GM18502 (cell line): ENCODE measurements at regions not wholly inside any gene's neighbourhood (a gene's known extent, or its start where the extent isn't known, plus 50 kb on each side); places are given as distances from the start of the nearest gene placed in this dataset.
"Not testable (repeated sequence)": the region's sequence is repeated elsewhere in the genome, so short reads cannot be mapped to it uniquely, and the experiment has no call there.

Source experiments
- ATAC-seq: cut with Tn5 transposase; IDR thresholded peaks from one replicate; pipeline ENCODE4 v1.9.1; 2021; ENCODE audit warnings: mild to moderate bottlenecking; ENCODE audit not compliant: unreplicated experiment, poor library complexity

GRCh38 chr13:109301276-109301675 is 485.1 kb downstream of the IRS2 start:
- ATAC-seq: no peak

- ATAC-seq: no peak
Observed at GRCh38 chr13:109297628-109298027, 488.8 kb downstream of the IRS2 start.

- ATAC-seq: no peak
Observed at GRCh38 chr13:109293166-109293565, 493.2 kb downstream of the IRS2 start.

DNA sequence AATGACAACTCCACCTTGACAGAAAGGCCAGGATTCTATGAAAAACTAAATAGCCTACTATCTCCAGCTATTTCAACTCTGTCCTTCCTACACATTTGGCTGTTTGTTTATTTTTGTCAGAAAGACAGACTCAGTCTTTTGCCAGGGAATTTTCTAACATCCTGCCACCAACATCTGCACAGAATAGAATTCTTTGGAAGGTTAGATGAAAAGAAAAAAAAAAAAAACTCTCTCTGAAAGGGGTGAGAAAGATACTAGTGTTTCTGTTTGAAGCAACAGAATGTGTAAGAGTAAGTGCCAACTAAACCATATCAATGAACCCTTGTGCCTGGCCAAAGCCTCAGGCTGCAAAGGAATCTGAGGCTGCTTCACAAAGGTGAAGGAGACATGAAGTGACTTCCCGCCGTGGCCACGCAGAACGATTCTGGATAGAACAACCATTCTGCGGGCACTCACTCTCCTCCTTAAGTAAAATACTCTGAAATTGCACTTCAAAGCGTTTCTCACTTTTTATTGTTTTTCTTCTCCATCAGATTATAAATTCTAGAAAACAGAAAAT is 498.2 kb downstream of the IRS2 start:
- no peak for ATAC-seq

DNA sequence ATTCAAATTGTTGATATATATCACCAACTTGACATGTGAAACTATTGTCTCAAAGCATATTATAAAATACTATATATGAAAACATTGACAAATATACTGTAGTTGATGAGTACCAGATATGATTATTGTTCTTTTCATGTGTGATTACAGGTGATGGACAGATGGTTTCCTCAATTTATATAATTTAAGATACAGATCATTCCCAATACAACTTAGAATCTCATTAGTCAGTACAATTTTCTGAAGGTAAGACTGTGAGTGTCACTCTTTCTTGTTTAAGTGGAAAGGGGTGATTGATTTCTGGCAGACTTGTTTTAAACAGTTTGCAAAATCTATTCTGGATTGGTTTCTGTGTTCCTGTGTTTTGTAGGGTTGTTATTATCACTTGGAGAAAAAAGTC is 498.8 kb downstream of the IRS2 start:
- ATAC-seq: no peak

- ATAC-seq: no peak
Observed at GRCh38 chr13:109285586-109285985, 500.8 kb downstream of the IRS2 start.

DNA sequence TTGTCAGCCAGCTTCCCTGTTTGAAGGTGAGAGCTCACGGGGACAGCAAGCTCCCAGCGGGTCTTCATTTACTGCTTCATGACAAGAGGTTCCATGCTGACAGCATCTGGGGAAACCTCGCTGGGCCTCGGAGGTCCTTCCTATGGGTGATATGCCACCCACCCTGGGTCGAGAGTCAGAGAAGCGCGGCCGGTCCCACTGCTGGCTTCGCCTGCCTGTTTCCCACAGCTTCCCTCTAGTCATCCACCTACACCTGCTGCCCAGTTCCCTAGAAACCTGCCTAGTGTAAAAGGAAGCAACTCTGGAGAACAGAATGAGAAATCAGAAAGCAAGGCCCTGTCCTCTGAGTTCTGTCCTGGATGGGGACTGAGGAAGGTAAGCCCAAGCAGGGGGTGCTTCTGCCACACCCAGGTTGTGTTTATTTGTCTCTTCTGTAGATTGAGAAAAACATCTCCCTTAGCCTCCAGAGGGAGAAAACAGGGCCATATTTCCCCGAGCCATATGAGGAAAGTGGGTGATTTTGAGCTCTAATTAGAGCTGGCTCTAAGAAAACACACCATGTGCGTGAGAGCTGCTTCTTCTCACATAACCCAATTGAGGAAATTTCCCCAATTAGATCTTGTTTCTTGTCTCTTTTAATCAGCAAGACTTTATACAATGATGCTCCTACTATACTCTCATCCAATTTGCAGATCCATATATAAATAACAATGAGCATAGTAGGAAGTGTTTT is 504.3 kb downstream of the IRS2 start:
- ATAC-seq: no peak

DNA sequence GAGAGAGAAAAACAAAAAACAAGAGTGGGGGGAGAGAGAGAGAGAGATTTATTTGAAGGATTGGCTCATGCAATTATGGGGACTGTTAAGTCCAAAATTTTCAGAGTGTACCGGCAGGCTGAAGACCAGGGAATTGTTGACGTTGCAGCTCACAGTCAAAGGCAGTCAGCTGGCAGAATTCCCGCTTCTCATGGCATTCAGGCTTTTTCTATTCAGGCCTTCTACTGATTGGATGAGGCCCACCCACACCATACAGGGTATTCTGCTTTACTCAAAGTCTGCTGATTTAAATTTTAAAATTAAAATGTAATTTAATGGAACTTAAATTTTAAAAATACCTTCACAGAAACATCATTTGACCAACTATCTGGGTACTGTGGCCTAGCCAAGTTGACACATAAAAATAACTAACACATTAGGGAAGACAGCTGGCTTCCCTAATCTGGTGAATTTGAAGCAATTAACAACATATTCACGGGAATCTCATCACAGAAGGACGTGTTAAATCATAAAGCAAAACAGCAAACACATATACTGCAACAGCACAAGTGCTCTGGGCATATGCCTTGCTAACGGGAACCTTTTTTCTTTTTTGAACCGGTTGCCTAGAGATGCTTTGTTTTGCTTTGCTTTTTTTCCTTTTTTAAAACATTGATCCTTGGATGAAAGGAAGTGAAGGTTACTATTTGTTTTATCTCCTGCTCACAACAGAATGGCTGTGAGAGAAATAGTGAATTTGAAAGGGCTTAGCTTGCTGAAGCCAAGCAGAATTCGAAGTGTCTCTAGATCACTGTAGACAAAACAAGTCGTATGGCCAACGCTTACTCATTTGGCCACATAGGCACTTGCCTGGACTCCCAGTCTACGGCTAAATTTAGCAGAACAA is 505.1 kb downstream of the IRS2 start:
- ATAC-seq: no peak

DNA sequence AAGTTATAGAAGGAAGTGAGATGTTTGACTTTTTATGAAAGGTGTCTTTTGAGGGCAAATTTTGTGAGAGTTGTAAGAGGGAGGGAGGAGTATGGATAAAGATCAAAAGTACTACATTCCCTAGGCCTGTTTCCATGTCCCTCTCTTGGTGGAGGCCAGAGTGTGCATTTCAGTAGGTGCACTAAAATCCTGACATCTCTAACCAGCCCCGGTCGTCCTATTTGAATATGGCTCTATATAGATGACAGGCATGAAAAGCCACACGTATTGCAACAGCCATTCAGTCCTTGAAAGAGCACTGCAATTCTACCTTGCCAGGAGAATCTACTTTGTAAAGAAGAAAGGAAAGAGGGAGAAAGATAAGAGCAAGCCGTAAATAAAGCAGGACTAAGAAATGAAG is 510.1 kb downstream of the IRS2 start:
- no peak for ATAC-seq

GRCh38 chr13:109275852-109276251 is 510.5 kb downstream of the IRS2 start:
- ATAC-seq: no peak

DNA sequence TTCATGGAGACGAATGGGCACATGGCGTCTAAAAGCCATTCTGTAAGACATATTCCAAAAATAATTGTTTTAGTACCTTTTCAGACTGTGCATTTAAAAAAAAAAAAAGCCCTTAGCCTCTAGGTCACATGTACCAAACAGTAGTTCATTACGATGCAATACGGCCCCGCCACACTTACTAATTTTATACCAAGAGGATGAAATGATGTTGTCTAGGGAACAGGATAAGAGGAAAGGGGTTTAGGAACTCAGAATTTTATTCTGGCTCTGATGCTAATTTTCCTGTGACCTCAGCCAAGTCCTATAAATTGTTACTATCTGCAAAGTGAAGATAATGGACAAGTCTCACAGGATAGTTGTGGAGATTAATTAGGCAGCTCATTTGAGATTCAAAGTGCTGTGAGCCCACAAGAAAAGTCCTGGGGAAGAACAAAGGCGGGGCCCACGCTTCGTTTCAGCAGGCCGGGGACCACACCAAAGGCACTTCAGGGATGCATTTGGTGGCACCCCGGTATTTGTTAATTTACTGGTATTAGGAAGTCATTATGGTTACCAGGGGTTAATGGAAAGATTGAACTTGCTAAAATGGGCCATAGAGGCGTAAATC is 511.1 kb downstream of the IRS2 start:
- no peak for ATAC-seq

GRCh38 chr13:109274188-109274821 is 512.1 kb downstream of the IRS2 start:
- no peak for ATAC-seq

GRCh38 chr13:109273326-109273751 is 513.0 kb downstream of the IRS2 start:
- ATAC-seq: no peak

GRCh38 chr13:109272595-109273325 is 513.6 kb downstream of the IRS2 start:
- ATAC-seq: no peak

- no peak for ATAC-seq
Observed at GRCh38 chr13:109271555-109272541, 514.5 kb downstream of the IRS2 start.

DNA sequence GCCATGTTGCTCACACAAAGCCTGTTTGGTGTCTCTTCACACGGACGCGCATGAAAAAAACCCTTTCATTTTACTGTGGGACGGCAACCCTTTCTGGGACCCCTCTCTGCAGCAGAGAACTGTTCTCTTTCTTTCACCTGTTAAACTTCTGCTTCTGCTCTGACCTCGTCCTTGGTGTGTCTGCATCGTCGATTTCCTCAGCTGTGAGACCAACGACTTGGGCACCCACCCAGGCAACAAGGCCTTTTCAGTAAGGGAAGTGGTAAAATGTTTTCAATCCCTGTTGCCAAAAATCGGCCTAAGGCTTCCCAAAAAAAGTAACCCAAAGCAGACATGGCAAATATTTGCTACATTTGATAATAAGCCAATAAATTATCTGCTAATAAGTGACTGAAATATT is 515.3 kb downstream of the IRS2 start:
- ATAC-seq: no peak

DNA sequence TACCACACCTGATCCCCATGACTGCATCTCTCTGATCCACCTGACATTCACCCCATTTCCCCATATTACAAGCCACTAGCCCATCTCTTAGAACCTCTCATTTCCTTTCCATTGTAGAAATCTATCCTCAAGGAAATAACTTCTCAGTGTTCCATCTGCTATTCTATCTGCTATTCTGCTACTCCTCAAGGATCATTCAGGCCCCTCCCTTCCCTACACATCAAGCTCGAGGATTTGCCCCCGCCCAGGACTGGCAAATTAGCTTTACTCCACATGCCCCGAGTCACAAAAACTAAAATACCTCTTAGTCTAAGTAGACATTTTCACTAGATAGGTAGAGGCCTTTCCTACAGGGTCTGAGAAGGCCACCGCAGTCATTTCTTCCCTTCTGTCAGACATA is 517.0 kb downstream of the IRS2 start:
- ATAC-seq: not testable (repeated sequence)

DNA sequence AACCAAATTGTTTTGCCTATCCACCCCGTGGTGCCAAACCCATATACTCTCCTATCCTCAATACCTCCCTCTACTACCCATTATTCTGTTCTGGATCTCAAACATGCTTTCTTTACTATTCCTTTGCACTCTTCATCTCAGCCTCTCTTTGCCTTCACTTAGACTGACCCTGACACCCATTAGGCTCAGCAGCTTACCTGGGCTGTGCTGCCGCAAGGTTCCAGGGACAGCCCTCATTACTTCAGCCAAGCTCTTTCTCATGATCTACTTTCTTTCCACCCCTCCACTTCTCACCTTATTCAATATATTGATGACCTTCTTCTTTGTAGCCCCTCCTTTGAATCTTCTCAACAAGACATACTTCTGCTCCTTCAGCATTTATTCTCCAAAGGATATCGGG is 517.9 kb downstream of the IRS2 start:
- not testable (repeated sequence) for ATAC-seq

DNA sequence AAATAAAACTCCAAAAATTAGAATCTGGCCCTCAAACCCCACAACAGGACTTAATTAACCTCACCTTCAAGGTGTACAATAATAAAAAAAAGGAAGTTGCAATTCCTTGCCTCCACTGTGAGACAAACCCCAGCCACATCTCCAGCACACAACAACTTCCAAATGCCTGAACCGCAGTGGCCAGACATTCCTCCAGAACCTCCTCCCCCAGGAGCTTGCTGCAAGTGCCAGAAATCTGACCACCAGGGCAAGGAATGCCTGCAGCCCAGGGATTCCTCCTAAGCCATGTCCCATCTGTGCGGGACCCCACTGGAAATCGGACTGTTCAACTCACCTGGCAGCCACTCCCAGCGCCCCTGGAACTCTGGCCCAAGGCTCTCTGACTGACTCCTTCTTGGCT is 519.0 kb downstream of the IRS2 start:
- not testable (repeated sequence) for ATAC-seq
